Ishikawa (cell line): ENCODE measurements at regions not wholly inside any gene's neighbourhood (a gene's known extent, or its start where the extent isn't known, plus 50 kb on each side); places are given as distances from the start of the nearest gene placed in this dataset.

Experiments
- MAX ChIP-seq: IDR thresholded peaks from 2 replicates; pipeline ENCODE4 v1.6.1; 2012
- ZBTB7A ChIP-seq: IDR thresholded peaks from 2 replicates; pipeline ENCODE4 v1.6.1; 2012; ENCODE audit warnings: low read depth
- TF ChIP-seq, protein P1 (sequence below): IDR thresholded peaks from 2 replicates; pipeline ENCODE4 v1.6.1; 2012; ENCODE audit warnings: low read depth, mild to moderate bottlenecking

- TF ChIP-seq MAX (no peak), ZBTB7A (no peak)
- TF ChIP-seq, protein P1, sequence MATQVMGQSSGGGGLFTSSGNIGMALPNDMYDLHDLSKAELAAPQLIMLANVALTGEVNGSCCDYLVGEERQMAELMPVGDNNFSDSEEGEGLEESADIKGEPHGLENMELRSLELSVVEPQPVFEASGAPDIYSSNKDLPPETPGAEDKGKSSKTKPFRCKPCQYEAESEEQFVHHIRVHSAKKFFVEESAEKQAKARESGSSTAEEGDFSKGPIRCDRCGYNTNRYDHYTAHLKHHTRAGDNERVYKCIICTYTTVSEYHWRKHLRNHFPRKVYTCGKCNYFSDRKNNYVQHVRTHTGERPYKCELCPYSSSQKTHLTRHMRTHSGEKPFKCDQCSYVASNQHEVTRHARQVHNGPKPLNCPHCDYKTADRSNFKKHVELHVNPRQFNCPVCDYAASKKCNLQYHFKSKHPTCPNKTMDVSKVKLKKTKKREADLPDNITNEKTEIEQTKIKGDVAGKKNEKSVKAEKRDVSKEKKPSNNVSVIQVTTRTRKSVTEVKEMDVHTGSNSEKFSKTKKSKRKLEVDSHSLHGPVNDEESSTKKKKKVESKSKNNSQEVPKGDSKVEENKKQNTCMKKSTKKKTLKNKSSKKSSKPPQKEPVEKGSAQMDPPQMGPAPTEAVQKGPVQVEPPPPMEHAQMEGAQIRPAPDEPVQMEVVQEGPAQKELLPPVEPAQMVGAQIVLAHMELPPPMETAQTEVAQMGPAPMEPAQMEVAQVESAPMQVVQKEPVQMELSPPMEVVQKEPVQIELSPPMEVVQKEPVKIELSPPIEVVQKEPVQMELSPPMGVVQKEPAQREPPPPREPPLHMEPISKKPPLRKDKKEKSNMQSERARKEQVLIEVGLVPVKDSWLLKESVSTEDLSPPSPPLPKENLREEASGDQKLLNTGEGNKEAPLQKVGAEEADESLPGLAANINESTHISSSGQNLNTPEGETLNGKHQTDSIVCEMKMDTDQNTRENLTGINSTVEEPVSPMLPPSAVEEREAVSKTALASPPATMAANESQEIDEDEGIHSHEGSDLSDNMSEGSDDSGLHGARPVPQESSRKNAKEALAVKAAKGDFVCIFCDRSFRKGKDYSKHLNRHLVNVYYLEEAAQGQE = no peak
Observed at GRCh38 chr6:14267885-14268660, 150.5 kb downstream of the CD83 start.
